ENCODE measurements at regions not wholly inside any gene's neighbourhood (a gene's known extent, or its start where the extent isn't known, plus 50 kb on each side); places are given as distances from the start of the nearest gene placed in this dataset.

DNA sequence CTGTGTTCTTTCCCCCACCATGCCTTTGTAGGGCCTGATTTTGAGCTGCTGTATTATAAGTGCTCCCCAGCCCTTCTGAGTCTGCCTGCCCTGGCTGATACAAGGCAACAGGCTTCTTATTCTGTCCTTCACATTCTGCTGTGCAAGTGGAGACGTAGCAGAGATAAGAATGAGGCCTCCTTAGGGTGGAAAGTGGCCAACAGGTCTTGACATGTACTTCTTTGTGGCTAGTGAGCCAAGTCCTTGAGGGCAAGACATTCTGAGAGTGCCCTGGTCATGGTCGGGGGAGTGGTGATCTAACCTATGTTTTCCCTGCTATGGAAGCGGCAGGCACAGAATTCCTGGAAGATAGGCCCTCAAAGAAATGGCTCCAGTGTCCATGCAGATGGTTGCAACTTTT is 235.7 kb upstream of the CADM1 start:
- TF ChIP-seq, protein P1, sequence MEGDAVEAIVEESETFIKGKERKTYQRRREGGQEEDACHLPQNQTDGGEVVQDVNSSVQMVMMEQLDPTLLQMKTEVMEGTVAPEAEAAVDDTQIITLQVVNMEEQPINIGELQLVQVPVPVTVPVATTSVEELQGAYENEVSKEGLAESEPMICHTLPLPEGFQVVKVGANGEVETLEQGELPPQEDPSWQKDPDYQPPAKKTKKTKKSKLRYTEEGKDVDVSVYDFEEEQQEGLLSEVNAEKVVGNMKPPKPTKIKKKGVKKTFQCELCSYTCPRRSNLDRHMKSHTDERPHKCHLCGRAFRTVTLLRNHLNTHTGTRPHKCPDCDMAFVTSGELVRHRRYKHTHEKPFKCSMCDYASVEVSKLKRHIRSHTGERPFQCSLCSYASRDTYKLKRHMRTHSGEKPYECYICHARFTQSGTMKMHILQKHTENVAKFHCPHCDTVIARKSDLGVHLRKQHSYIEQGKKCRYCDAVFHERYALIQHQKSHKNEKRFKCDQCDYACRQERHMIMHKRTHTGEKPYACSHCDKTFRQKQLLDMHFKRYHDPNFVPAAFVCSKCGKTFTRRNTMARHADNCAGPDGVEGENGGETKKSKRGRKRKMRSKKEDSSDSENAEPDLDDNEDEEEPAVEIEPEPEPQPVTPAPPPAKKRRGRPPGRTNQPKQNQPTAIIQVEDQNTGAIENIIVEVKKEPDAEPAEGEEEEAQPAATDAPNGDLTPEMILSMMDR (IDR thresholded peaks at IDR 0.05): no peak
- TF ChIP-seq POLR2A (IDR thresholded peaks at IDR 0.05): no peak
- no peak for TF ChIP-seq POLR2AphosphoS5 (IDR thresholded peaks at IDR 0.05; ENCODE audit: insufficient read depth in 1 of 2, low read depth in 1 of 2)
